HEK293 (cell line): ENCODE measurements at regions not wholly inside any gene's neighbourhood (a gene's known extent, or its start where the extent isn't known, plus 50 kb on each side); places are given as distances from the start of the nearest gene placed in this dataset.

Experiments
- RBAK ChIP-seq: fragments of 450-650 bp; formaldehyde crosslinking; IDR thresholded peaks from 2 replicates; pipeline ENCODE4 v1.5.1; 2016; ENCODE audit warnings: missing biosample characterization, missing genetic modification characterization
- TCF7L2 ChIP-seq: IDR thresholded peaks from 2 replicates; pipeline ENCODE4 v1.6.1; 2011; ENCODE audit warnings: low read depth, mild to moderate bottlenecking, inconsistent platforms, low read length, moderate library complexity, borderline replicate concordance
- WT1 ChIP-seq: fragments of 450-650 bp; formaldehyde crosslinking; IDR thresholded peaks from 2 replicates; pipeline ENCODE4 v1.5.1; 2016; ENCODE audit warnings: missing biosample characterization, missing genetic modification characterization
- ZNF138 ChIP-seq: fragments of 450-650 bp; formaldehyde crosslinking; IDR thresholded peaks from 2 replicates; pipeline ENCODE4 v1.5.1; 2016; ENCODE audit warnings: missing biosample characterization, missing genetic modification characterization, borderline replicate concordance
- ZNF223 ChIP-seq: fragments of 450-650 bp; formaldehyde crosslinking; IDR thresholded peaks from 2 replicates; pipeline ENCODE4 v1.5.1; 2016; ENCODE audit warnings: missing biosample characterization, missing genetic modification characterization
- ZNF274 ChIP-seq, 2 experiments: fragments of 200-500 bp in 1 of 2; fragments of 450-650 bp in 1 of 2; sonication (Bioruptor generic) in 1 of 2; formaldehyde crosslinking in 1 of 2; IDR thresholded peaks; 2 replicates each; pipeline versions ENCODE4 v1.5.1 to v1.6.1; 2014 to 2016; ENCODE audit warnings: borderline replicate concordance in 1 of 2, inconsistent platforms in 1 of 2, low read length in 1 of 2, missing biosample characterization in 1 of 2, missing genetic modification characterization in 1 of 2
- ZNF335 ChIP-seq: fragments of 450-650 bp; formaldehyde crosslinking; conservative IDR thresholded peaks from 2 replicates; pipeline ENCODE4 v1.5.1; 2016; ENCODE audit warnings: missing biosample characterization, missing genetic modification characterization
- ZNF561 ChIP-seq: fragments of 450-650 bp; IDR thresholded peaks from 2 replicates; pipeline ENCODE4 v1.5.1; 2018; ENCODE audit warnings: missing biosample characterization, missing genetic modification characterization, borderline replicate concordance
- ZNF571 ChIP-seq: fragments of 450-650 bp; formaldehyde crosslinking; IDR thresholded peaks from 2 replicates; pipeline ENCODE4 v1.5.0; 2017; ENCODE audit warnings: missing biosample characterization, missing genetic modification characterization
- TF ChIP-seq, protein P1 (sequence below): fragments of 450-650 bp; formaldehyde crosslinking; IDR thresholded peaks from 2 replicates; pipeline ENCODE4 v1.5.1; 2016; ENCODE audit warnings: missing biosample characterization, missing genetic modification characterization
- TF ChIP-seq, protein P2 (sequence below): fragments of 450-650 bp; formaldehyde crosslinking; IDR thresholded peaks from 2 replicates; pipeline ENCODE4 v1.5.1; 2017; ENCODE audit warnings: missing biosample characterization, missing genetic modification characterization
- TF ChIP-seq, protein P3 (sequence below): fragments of 450-650 bp; formaldehyde crosslinking; IDR thresholded peaks from 2 replicates; pipeline ENCODE4 v1.5.1; 2017; ENCODE audit warnings: missing biosample characterization, missing genetic modification characterization

DNA sequence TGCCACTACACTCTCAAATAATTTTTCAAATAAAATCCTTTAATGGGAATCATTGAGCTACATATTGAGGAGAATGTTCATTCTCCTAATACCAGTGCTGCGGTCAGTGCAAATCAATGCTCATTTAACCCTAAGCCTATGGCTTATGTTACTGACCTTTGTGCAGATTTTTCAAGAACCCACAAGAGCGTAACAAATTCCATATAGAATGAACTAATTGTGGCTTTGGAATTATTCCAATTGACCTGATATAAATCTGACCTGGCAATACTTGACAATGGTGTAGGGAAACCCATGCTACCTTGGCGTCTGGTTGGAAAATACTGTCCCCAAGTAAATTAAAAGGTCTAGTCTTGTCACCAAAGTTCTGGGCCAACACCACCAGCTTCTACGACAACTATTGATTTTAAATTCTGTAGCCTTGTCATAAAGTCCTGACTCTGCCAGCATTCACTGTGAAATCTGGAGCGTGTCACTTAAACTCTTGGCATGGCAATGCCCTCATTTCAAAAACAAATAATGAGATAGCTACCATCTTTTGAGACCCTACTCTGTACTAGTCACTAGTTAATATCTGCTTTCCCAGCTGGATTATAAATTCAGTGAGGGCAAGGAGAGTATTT lies 320.9 kb downstream of the AHR start:
- TF ChIP-seq, protein P1, sequence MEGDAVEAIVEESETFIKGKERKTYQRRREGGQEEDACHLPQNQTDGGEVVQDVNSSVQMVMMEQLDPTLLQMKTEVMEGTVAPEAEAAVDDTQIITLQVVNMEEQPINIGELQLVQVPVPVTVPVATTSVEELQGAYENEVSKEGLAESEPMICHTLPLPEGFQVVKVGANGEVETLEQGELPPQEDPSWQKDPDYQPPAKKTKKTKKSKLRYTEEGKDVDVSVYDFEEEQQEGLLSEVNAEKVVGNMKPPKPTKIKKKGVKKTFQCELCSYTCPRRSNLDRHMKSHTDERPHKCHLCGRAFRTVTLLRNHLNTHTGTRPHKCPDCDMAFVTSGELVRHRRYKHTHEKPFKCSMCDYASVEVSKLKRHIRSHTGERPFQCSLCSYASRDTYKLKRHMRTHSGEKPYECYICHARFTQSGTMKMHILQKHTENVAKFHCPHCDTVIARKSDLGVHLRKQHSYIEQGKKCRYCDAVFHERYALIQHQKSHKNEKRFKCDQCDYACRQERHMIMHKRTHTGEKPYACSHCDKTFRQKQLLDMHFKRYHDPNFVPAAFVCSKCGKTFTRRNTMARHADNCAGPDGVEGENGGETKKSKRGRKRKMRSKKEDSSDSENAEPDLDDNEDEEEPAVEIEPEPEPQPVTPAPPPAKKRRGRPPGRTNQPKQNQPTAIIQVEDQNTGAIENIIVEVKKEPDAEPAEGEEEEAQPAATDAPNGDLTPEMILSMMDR (tag by site-specific recombination) = no peak
- TF ChIP-seq ZNF571 (tag by site-specific recombination) (no peak), TCF7L2 (no peak), ZNF223 (tag by site-specific recombination) (no peak), ZNF561 (tag by site-specific recombination) (no peak), ZNF138 (tag by site-specific recombination) (no peak), ZNF335 (no peak), RBAK (tag by site-specific recombination) (no peak), WT1 (tag by site-specific recombination) (no peak), ZNF274 (IDR thresholded peaks at IDR 0.05; ENCODE audit: low read length) (no peak), ZNF274 (tag by site-specific recombination; IDR thresholded peaks at IDR 0.05; ENCODE audit: borderline replicate concordance) (no peak)
- TF ChIP-seq, protein P2, sequence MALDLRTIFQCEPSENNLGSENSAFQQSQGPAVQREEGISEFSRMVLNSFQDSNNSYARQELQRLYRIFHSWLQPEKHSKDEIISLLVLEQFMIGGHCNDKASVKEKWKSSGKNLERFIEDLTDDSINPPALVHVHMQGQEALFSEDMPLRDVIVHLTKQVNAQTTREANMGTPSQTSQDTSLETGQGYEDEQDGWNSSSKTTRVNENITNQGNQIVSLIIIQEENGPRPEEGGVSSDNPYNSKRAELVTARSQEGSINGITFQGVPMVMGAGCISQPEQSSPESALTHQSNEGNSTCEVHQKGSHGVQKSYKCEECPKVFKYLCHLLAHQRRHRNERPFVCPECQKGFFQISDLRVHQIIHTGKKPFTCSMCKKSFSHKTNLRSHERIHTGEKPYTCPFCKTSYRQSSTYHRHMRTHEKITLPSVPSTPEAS (tag by site-specific recombination) = no peak
- TF ChIP-seq, protein P3, sequence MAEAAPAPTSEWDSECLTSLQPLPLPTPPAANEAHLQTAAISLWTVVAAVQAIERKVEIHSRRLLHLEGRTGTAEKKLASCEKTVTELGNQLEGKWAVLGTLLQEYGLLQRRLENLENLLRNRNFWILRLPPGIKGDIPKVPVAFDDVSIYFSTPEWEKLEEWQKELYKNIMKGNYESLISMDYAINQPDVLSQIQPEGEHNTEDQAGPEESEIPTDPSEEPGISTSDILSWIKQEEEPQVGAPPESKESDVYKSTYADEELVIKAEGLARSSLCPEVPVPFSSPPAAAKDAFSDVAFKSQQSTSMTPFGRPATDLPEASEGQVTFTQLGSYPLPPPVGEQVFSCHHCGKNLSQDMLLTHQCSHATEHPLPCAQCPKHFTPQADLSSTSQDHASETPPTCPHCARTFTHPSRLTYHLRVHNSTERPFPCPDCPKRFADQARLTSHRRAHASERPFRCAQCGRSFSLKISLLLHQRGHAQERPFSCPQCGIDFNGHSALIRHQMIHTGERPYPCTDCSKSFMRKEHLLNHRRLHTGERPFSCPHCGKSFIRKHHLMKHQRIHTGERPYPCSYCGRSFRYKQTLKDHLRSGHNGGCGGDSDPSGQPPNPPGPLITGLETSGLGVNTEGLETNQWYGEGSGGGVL = no peak
